ENCODE measurements at regions not wholly inside any gene's neighbourhood (a gene's known extent, or its start where the extent isn't known, plus 50 kb on each side); places are given as distances from the start of the nearest gene placed in this dataset.

DNA sequence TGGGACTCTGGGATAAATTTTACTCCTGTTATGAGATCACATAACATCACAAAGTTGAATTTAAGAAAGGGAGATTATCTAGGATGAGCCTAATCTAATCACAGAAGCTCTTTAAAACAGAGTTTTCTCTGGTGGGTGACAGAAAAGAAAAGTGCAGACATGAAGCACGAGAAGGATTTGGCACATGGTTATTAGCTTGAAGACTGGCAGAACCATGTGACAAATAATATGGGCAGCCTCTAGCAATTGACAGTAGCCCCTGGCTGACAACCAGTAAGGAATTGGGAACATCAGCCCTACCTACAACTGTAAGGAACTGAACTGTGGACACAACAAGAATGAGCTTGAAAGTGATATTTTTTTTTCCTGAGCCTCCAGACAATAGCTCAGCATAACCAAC lies 243.1 kb downstream of the HTR1A start:
- DNase-seq (ENCODE audit: low read depth in 1 of 2, low spot score in 2 of 2): no peak
- Histone ChIP-seq H2BK20ac (ENCODE audit: low read length) (no peak overlapping the region), H3K9me3 (ENCODE audit: insufficient read depth in 2 of 2, low read depth in 1 of 2, low read length in 1 of 2) (no peaks in the 10 kb centered on the region), H3K27me3 (replicated peaks in 1 of 4; ENCODE audit: control insufficient read depth in 3 of 4, extremely low read depth in 1 of 4, insufficient read depth in 3 of 4, low read length in 3 of 4) (no peaks in the 10 kb centered on the region), H2BK5ac (ENCODE audit: low read depth, low read length) (no peak overlapping the region), H3K79me2 (ENCODE audit: control insufficient read depth in 1 of 2, insufficient read depth in 2 of 2, low read length in 2 of 2) (no peaks in the 10 kb centered on the region), H3K14ac (ENCODE audit: insufficient read length) (no peak overlapping the region), H3K4me2 (ENCODE audit: insufficient read depth in 1 of 2, low read depth in 2 of 2, low read length in 2 of 2) (no peak overlapping the region), H4K20me1 (replicated peaks in 1 of 2; ENCODE audit: control insufficient read depth in 1 of 2, insufficient read depth in 2 of 2, low read length in 2 of 2) (no peaks in the 10 kb centered on the region), H3K4me1 (replicated peaks in 1 of 4; ENCODE audit: control insufficient read depth in 3 of 4, insufficient read depth in 4 of 4, low read length in 3 of 4) (no peaks in the 10 kb centered on the region; a peak in 1 of 7 replicates), H3K23me2 (ENCODE audit: low read depth, low read length) (no peaks in the 10 kb centered on the region), H3K56ac (replicated peaks; ENCODE audit: insufficient read length, low read depth, low read length) (no peak overlapping the region), H4K5ac (ENCODE audit: insufficient read length, low read depth, low read length) (no peak overlapping the region), H4K91ac (replicated peaks; ENCODE audit: insufficient read length, low read length) (no peak overlapping the region), H3K4me3 (ENCODE audit: extremely low read depth in 1 of 4, insufficient read depth in 2 of 4, low read depth in 3 of 4, low read length in 4 of 4) (no peak overlapping the region), H3K23ac (ENCODE audit: insufficient read length) (no peak overlapping the region), H2BK120ac (replicated peaks; ENCODE audit: low read depth, low read length) (no peak overlapping the region), H3K4ac (replicated peaks; ENCODE audit: insufficient read length, low read depth, low read length) (no peak overlapping the region), H3K18ac (ENCODE audit: extremely low read depth, low read length) (no peak overlapping the region), H4K8ac (ENCODE audit: extremely low read depth, insufficient read depth, low read length) (no peak overlapping the region), H3K27ac (ENCODE audit: low read depth, low read length) (no peak overlapping the region), H3K9ac (replicated peaks in 1 of 4; ENCODE audit: extremely low read depth in 1 of 4, low read depth in 3 of 4, low read length in 3 of 4) (no peak overlapping the region), H2AFZ (ENCODE audit: low read length) (no peak overlapping the region), H2BK12ac (ENCODE audit: low read depth, low read length) (no peak overlapping the region), H3K79me1 (ENCODE audit: low read depth, low read length) (no peaks in the 10 kb centered on the region), H3K36me3 (ENCODE audit: control insufficient read depth in 2 of 4, insufficient read depth in 4 of 4, low read length in 3 of 4) (no peaks in the 10 kb centered on the region), H2BK15ac (ENCODE audit: low read length) (no peak overlapping the region), H2AK5ac (ENCODE audit: low read depth, low read length) (no peak overlapping the region)
- CTCF ChIA-PET (ENCODE audit: partially characterized antibody): interaction anchor here (0.8 to 1.2 kb wide), 2 partner anchors 80 to 810 kb away, joined by 3 read pairs; no protein-coding TSS in a partner anchor
- 100% methylated on average over 1 of the region's 1 CpG; no CpG with 5 or more reads in 1 of the 2 experiments for WGBS, 2 experiments (ENCODE audit: extremely low coverage in 1 of 2, insufficient coverage in 1 of 2, insufficient read length in 1 of 2, insufficient replicate concordance in 2 of 2, low coverage in 1 of 2, low lambda C conversion rate in 2 of 2, missing lambda C conversion rate in 1 of 2)
- POLR2A ChIA-PET (ENCODE audit: partially characterized antibody): no interaction called here
- no peak for FAIRE-seq
- no peak for TF ChIP-seq SIX5 (IDR thresholded peaks at IDR 0.05; ENCODE audit: low read depth, low read length)
- no peak for TF ChIP-seq YY1 (IDR thresholded peaks at IDR 0.05; ENCODE audit: low read depth, low read length)
- TF ChIP-seq, protein P1, sequence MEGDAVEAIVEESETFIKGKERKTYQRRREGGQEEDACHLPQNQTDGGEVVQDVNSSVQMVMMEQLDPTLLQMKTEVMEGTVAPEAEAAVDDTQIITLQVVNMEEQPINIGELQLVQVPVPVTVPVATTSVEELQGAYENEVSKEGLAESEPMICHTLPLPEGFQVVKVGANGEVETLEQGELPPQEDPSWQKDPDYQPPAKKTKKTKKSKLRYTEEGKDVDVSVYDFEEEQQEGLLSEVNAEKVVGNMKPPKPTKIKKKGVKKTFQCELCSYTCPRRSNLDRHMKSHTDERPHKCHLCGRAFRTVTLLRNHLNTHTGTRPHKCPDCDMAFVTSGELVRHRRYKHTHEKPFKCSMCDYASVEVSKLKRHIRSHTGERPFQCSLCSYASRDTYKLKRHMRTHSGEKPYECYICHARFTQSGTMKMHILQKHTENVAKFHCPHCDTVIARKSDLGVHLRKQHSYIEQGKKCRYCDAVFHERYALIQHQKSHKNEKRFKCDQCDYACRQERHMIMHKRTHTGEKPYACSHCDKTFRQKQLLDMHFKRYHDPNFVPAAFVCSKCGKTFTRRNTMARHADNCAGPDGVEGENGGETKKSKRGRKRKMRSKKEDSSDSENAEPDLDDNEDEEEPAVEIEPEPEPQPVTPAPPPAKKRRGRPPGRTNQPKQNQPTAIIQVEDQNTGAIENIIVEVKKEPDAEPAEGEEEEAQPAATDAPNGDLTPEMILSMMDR (IDR thresholded peaks at IDR 0.05; ENCODE audit: control extremely low read depth in 1 of 3, insufficient read depth in 1 of 3, low read depth in 1 of 3, low read length in 3 of 3): no peak
- no peak for TF ChIP-seq SP2 (IDR thresholded peaks at IDR 0.05; ENCODE audit: low read length)
- TF ChIP-seq TAF1 (IDR thresholded peaks at IDR 0.05; ENCODE audit: low read depth, low read length): no peak
- TF ChIP-seq MAFK (IDR thresholded peaks at IDR 0.05; ENCODE audit: low read depth, low read length): no peak
- no peak for TF ChIP-seq ASH2L (IDR thresholded peaks at IDR 0.05; ENCODE audit: low read length)
- no peak for TF ChIP-seq USF2 (IDR thresholded peaks at IDR 0.05; ENCODE audit: low read length)
- TF ChIP-seq BRCA1 (IDR thresholded peaks at IDR 0.05; ENCODE audit: low read depth, low read length): no peak
- TF ChIP-seq GTF2F1 (IDR thresholded peaks at IDR 0.05; ENCODE audit: borderline replicate concordance, low read depth, low read length): no peak
- TF ChIP-seq RAD21 (IDR thresholded peaks at IDR 0.05 in 1 of 2, conservative IDR thresholded peaks at IDR 0.05 in 1 of 2; ENCODE audit: low read depth in 2 of 2, low read length in 2 of 2): no peak
- no peak for TF ChIP-seq POU5F1 (IDR thresholded peaks at IDR 0.05; ENCODE audit: low read depth, low read length)

All from H1 (cell line).